T-helper 2 cell (primary cell): ENCODE measurements at regions not wholly inside any gene's neighbourhood (a gene's known extent, or its start where the extent isn't known, plus 50 kb on each side); places are given as distances from the start of the nearest gene placed in this dataset.
A peak's percentile ranks its signal among the peaks of the same experiment; 100 is the strongest.

Experiments used
- DNase-seq, 5 experiments: peaks; one replicate each; pipeline versions ENCODE4 v3.0.0 to v3.0.0-alpha.2; 2012 to 2022

DNA sequence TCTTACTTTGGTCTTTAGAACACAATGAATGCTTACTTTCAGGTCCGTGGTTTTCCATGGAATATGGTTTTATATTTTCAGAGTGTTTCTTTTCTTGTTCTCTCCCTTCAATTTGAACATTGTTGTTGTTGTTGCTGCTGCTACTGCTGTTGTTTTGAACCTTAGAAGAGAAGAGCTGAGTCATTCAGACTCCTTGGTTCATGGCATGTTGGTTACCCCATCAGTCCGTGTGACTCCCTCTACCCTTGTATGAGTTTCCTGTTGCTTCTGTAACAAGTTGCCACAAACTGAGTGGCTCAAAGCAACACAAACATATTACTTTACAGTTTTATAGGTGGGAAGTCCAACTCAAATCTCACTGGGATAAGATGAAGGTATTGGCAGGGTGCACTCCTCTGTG is 511.0 kb downstream of the INSC start:
- DNase-seq = peak in 1 of 5 experiments; percentile 6

DNA sequence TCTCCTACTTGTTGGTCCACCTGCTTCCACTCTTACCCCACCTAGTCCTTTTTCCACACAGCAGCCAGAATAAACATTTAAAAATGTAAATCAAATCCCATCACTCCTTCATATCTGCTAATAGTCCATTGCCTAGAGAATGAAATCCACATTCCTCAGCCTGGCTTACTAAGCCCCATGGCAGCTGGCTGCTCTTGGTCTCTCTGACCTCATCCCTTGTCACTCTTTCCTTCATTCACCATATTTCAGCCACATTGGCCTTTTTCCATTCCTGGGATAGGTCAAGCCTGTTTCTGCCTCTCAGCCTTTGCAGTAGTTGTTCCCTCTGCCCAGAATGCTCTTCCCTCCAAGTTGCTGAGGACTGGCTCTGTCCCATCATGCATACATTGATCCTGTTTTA is 512.8 kb downstream of the INSC start:
- no peak for DNase-seq

DNA sequence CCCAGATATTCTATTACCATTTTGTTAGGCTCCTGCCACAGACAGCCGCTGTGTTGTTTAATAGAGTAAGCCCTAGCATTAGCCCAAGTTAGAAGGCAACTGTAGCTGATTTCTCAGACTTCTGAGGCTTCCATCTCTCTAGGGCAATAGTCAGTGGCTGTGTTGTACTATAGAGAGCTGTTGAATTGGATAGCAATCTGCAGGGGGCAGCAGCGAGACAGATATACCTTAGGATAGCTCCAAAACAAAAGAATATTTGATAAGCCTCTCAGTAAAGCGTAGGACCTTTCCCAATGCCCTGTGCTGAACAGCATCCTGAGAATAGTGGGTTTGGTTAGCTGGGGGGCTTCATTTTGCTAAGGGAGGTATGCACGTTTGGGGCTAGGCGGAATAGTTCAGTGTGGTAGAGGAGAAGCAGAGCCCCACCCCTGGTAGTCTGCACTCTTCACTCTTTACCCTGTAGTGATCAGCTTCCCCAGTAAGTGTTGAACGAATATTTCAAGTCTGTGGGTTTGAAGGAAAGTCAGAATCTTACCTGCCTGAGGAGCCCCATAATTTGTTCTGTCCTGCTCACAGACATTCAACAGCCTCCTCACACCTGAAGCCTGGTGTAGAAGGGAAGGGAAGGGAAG is 515.1 kb downstream of the INSC start:
- peak in 1 of 5 experiments; percentile 16 for DNase-seq

DNA sequence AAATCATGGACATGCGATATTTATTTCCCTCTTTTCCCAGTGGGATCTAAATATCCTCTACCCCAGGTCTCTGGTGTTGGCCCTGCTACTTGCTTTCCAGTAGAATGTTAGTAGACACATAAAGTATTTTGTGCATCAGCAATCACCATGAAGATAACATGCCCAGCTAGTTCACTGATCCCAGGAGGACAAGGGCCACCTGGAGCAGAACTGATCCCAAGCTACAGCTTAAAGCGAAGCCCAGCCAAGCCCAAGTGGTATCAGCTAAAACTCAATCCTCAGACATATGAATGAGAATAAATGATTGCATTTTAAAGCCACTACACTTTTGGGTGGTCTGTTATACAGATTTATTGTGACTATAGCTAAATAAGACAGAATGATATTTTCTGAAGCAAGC is 516.2 kb downstream of the INSC start:
- no peak for DNase-seq

DNA sequence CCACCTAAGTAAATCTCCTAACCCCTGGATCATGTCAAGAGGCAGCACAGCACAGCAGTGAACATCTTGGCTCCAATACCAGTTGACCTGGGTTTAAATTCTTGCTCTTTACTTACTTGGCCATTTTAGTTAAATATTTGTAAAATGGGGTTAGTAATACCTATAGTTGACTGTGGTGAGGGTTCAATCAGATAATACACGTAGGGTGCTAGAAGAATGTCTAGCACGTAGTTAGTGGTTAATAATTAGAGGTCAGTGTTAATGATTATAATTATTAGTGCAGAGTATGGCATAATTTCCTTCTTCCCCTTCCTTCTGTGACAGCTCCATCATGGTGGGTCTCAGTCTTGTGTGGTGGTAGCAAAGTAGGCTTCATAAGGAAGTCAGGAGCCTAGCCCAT is 520.8 kb downstream of the INSC start:
- no peak for DNase-seq

DNA sequence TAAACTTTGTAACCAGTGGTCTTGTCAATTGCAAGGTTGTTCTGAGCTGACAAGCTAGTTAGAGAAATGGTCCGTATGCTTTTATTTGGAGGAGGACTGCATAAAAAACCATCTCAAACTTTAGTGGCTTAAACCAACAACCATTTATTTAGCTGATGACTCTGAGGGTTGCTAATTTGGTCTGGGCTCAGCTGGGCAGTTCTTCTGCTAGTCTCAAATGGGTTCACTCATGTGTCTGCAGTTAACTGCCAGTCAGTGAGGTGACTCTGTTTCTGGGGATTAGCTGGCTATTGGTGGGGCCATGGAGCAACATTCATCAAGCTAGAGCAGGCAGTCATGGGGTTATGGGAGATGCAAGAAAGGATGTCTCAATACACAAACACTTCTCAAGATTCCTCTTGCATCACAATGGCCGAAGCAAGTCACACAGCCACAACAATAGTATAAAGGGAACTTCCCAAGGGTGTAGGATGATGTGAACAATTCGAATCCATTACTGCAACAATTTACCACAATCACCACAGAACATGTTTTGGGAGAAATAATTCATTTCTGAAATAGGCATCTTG is 521.9 kb downstream of the INSC start:
- DNase-seq = no peak

DNA sequence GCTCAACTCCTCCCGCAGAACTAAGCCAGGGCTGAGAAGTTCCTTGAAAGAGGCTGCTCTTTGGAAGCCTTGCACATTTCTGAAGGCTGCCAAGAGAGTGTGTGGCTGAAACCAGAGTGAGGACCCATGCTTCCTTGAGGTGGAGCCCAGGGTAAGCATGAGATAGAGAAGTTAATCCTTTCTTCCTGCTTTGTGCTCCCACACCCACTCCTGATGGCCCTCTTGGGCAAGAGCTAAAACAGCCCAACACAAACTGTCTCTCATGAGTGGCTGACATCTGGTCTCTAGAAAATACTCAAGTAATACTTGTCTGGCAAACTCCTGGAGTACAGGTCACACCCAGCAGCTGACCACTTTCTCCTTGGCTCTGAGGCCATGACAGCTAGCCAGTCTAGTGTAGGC is 523.7 kb downstream of the INSC start:
- no peak for DNase-seq

DNA sequence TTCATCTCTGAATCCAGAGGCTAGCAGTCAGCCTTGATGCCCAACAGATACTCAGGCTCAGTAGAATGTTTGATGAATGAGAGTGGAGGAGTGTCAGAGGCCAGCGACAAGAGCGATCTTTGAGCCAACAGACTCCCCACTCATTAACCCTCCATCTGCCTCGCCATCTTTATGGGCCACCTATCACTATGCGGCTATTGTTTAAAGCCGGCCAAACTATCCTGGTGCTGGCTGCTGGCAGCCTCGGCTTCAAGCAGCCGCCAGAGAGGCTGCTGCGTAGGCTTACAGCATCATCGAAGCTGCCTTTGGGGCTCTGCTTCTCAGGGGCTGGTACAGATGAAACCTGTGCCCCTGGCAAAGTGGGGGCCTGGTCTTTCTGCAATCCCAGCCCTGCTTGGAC is 525.6 kb downstream of the INSC start:
- DNase-seq = no peak

DNA sequence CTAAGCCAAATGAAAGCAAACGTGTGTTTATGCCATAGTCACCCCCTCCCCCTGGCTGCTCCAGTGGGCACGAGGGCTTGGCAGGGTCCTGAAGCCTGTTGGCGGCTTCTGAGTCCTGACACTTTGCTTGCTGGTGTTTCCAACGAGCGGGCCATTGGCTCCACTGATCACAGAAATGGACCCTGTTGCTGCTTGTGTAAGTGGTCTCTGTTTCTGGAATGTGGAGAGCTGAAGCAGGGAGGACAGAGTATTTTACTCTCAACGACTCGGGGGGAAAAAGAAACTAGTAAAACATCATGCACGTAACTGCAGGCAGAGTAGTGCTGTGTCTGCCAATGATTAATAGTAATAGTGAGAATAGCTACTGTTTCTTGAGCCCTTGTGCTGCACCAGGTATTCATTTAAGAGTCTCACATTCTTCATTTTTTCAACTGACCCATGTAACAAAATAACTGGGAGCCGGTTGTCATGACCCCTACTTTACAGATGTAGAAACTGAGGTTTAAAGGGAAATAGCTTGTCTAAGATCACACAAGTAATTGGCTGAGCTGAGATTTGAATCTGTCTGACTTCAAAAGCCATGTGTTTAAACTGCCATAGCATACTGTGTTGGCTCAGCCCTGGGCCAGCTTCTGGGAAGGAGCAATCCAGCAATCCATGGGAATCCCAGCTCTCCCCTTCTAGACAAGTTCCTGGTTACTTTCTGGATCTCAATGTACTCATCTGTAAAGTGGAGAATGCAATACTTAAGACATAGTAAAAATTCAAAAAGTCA is 526.7 kb downstream of the INSC start:
- no peak for DNase-seq

DNA sequence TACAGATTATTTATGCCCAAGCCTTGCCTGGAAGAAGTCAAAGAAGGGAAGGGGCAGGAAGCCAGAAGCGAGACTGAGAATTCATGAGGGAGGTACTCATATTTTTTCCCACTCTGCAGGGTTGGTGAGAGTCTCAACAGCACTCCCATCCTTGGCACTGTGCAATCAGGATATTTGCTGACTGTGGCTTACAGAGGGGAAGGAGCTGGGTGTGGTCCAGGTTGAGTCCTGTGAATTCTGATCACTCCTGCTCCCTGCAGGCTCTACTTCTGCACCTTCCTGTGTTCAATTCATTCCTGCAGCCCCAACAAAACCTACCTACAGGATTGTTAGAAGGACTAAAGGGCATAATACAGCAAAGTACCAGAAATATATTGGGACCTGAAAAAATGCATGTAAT is 530.5 kb downstream of the INSC start:
- DNase-seq = no peak

DNA sequence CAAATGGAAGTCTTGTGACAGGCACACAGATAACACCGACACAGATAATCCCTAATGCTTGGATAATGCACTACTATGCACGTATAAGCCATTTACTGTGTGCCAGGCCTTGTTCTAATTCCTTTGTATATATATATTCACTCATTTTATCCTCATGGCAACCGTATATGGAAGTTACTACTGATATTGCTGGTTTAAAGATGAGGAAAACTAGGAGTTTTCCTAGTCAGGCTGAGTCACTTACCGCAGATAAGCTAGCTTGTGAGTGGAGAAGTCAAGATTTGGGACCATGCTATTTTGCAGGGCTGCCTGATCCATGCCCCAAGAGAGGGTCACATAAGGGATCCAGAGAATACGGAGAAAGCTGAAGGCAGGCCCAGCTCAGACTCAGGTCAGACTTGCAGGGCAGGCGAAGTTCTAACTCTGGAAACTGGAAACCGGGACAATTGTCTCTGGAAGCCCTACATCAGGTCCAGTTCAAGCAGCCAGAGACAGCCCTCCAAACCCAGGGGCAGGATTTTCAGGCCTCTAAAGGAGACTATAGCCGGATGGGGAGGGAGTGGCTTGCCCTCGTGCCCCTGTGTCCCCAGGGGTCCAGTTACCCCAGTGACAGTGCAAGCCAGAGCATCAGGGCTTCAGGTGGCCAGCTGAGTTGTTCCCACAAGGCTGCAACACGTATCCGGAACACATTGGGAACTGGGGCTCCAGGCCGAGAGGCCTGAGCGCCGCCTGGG is 534.8 kb downstream of the INSC start:
- DNase-seq = no peak

DNA sequence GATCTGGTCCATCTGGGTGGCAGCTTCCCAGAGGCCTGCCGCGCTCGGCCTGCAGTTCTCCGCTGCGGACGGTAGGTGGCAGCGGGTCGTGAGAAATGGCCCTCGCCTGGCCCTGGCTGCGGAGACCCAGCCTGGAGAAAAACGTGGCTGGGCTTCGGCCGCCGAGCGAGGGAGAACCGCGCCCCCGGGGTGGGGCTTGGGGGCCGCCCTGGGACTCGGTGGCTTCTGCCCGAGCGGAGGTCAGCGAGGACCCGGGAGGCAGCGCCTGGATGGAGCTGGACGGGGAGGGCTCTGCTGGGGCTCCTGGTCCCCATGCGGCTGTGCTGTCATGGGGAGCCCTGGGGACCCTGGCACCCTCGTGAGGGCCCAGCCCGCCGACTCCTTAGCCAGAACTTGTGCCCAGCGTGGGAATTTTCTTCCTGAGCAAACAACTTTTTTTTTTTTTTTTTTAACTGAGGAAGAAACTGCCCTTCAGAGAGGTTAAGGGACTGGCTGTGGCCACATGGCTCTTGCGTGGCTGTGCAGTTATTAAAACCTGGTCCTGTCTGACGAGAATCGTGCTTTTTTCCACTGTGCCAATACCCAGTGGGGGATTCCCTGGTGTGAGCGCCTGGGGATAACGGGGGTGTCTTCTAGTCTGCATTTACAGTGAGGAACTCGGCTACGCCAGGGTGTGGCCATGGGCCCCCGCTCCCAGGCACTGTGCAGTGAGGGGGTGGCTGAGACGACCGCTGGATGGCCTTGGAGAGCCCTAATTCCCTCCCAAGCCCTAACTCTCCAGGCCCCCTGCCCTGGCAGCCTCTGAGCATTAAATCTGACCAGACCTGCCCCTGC is 535.6 kb downstream of the INSC start:
- DNase-seq = peak in 4 of 5 experiments; percentile 25 to 81 (median 57)

DNA sequence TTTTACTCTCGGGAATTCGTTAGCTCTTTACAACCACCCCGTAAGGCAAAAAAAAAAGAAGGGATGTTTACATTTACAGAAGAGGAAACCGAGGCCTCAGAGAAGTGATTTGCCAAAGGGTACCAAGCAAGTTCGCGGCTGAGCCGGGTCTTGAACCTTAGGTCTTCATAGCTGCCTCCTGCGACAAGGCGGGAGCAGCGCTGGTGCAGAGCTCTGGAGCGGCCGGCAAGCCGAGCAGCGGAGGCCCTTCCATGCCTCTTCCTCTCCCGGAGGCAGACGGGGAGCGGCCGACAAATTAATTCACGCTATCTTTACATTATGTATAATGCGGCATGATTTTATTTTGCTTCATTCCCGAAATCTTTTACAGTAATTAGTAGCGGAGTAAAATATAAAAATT is 536.3 kb downstream of the INSC start:
- DNase-seq = no peak

DNA sequence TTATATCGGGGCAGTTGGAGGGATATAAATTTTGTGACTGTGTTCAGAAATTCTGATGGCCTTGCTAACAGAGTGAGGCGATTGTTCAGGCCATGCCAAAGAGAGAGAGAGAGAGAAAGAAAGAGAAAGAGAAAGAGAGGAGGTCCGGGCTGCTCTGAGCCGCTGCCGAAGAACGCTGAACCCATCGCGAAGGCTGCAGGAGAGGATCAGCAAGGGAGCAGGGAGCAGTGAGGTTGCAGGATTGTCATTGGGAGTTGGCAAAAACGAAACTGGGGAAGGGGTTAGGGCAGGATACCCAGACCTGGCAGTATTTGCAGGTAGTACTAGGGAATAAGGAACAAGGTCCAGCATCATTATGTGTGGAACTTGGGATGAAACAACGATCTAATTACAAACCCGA is 537.1 kb downstream of the INSC start:
- no peak for DNase-seq

DNA sequence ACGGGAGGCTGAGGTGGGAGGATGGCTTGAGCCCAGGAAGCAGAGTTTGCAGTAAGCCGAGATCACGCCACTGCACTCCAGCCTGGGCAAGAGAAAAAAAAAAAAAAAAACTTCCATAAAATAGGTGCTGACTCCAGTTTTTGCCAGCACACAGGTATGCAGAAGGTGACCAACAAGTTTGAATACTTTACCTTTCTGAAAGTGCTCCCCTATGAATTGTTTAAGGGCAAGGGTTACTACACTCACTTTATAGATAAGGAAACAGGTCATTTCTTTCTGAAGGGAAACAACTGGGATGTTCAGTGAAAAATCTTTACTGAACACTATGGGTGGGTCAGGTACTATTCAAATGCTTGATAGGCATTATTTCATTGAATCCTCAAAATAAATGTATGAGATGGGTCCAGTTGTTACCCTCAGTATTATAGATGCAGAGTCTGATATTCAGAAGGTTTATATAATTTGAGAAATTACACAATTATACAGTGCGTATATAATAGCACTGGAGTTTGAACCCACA is 538.5 kb downstream of the INSC start:
- no peak for DNase-seq

DNA sequence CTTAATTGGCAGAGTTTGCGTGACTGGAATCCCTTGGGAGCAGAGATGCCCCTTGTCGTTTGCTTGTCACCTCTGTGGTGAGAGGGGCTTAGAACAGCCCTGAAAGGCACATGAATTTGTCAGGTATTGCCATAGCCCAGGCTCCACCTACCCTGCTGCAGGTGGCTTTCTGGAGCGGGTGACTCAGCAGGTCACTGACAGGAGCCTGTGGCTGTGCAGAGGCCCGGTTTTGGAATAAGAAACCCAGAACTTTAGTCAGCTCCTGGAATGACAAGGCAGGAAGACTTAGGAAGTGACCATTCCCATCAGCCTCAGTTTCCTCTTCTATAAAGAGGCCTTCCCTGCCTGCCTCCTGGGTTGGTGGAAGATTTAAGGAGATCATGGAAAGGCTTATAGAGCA is 539.7 kb downstream of the INSC start:
- no peak for DNase-seq

DNA sequence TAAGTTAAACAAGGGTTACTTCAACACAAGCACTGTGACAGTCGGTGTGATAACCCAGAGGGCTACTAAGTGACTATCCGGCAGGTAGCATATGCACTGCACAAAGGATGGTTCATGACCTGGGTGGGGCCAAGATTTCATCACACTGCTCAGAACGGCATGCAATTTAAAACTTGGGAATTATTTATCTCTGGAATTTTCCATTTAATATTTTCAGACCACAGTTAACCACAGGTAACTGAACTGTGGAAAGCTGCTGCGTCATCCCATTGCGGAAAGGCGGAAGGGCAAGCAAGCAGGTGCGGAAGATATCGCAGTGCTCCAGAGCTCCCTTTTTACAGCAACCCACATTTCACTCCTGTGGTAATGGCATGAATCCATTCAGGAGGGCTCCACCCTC is 540.8 kb downstream of the INSC start:
- no peak for DNase-seq

DNA sequence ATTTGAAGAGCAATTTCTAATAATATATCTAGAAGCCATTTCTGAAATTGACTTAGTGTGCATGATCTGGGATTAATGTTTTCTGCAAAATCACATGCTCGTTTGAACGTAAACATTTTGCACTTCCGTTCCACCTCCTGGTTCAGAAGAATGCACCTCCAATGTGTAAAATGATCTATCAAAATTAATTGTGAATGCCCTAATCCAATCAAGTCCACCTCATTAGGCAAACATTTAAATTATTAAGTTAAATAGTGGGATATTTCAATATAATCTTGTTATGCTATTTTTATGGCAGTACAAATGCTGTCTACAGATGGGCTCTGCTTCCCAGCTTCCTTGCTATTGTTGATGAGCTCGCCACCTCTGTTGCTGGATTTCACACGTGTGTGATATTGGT is 542.5 kb downstream of the INSC start:
- no peak for DNase-seq

DNA sequence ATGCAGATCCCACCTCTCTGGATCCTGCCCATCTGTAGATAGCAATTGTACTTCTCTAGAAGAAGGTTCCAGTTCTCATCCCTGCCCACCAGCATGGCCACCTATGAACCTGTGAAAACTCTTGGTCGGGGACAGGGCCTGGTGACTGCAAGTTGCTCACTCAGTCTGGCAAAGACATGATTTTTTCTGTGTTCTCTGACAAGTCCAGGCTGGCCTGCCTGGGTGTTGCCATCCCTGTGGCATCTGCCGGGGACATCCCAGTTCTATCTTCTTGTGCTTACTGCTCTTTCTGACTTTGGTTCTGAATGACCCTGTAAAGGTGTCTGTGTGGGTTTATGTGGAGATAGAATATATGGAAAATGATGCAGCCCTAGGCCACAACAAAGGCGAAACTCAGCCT is 545.8 kb downstream of the INSC start:
- no peak for DNase-seq

DNA sequence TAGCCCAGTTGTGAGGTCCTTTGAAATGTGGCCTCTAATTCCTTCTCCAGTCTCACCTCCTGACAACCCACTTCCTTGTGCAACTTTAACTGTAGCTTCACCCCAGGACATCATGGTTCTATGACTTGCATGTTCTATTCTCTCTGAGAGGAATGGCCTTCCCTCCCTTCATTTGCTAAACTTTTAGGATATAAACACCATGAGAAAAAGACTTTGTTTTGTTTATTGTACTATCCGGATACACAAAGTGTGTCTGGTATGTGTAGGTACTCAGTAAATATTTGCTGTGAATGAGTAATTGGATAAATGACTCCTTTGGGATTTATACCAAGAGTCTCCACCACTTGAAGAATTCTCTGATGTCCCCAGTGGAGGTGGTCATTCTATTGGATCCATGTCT is 547.6 kb downstream of the INSC start:
- DNase-seq = no peak

DNA sequence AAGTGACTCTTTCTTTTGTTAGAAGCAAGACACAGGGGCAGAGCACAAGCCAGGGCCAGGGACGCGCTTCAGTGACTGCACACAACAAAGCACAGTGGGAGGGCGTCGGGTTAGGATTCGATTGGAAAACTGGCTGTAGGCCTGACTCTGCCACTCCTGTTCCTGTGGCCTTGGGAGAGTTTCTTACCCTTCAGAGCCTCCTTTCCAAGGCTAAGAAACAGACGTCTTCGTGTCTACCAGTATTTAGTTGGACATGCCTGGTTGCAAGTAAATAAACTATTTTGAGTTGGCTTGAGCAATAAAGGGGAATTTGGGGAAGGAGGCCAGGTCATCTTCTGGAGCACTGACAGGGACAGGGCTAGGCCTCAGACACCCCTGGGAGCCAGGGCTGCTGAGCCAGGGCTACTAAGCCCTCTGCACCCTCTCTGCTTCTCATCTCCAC is 549.1 kb downstream of the INSC start:
- DNase-seq = no peak

DNA sequence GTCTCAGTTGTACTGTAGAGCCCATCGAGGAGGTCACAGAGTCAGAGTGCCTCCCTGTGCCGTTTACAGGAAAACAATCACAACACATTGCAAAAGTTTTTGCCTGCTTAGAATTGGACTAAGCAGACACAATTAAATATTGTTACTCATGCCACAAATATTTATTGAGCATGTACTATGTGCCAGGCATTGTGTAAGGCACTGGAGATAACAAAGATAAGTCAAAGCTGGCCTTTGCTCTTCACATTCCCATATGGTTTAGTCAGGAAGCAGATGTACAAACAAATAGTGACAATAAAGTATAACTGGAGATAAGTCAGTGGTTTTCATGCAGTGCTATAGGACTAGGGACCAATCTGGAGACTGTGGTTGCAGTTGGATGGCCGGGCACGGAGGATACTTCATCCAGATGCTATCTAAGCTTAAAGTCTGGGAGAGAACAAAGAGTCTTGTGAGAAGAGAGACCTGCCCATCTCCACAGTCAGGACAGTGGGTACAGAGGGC is 550.7 kb downstream of the INSC start:
- no peak for DNase-seq
